Keratinocyte (primary cell): ENCODE measurements at regions not wholly inside any gene's neighbourhood (a gene's known extent, or its start where the extent isn't known, plus 50 kb on each side); places are given as distances from the start of the nearest gene placed in this dataset.

Experiments
- DNase-seq: peaks from one replicate; pipeline ENCODE4 v3.0.0-alpha.2; 2011; ENCODE audit warnings: low read depth, missing footprints, low spot score
- FAIRE-seq: peaks from 2 replicates; lab custom pipeline; 2011; peaks lifted over from hg19 to GRCh38; lab: Jason Lieb, UNC
- H2AFZ ChIP-seq: 2 replicates; pipeline ENCODE4 v1.6.0; 2012; ENCODE audit warnings: low read length, control low read depth, inconsistent platforms; ENCODE audit not compliant: control insufficient read depth
- H3K27ac ChIP-seq: 2 replicates; pipeline ENCODE4 v1.5.1; 2011; ENCODE audit warnings: low read length; ENCODE audit not compliant: control insufficient read depth, insufficient read depth
- H3K27me3 ChIP-seq: 3 replicates; pipeline ENCODE4 v1.6.0; 2011; ENCODE audit warnings: low read length; ENCODE audit not compliant: control insufficient read depth, insufficient read depth; ENCODE audit errors: extremely low read depth
- H3K36me3 ChIP-seq, 2 experiments: 2 replicates in 1 of 2; 3 replicates in 1 of 2; pipeline ENCODE4 v1.5.1; 2011; ENCODE audit warnings: low read length in 2 of 2, mild to moderate bottlenecking in 1 of 2; ENCODE audit not compliant: control insufficient read depth in 2 of 2, insufficient read depth in 2 of 2; ENCODE audit errors: extremely low read depth in 1 of 2
- H3K4me1 ChIP-seq: 3 replicates; pipeline ENCODE4 v1.5.1; 2011; ENCODE audit warnings: low read length; ENCODE audit not compliant: control insufficient read depth, insufficient read depth; ENCODE audit errors: extremely low read depth
- H3K4me2 ChIP-seq: 3 replicates; pipeline ENCODE4 v1.6.0; 2011; ENCODE audit warnings: low read depth, low read length; ENCODE audit not compliant: control insufficient read depth, insufficient read depth; ENCODE audit errors: extremely low read depth
- H3K4me3 ChIP-seq, 3 experiments: fragments of 200-600 bp in 1 of 3; sonication (generic) in 1 of 3; 2 replicates in 2 of 3; 3 replicates in 1 of 3; pipeline ENCODE4 v1.5.1; 2011 to 2016; ENCODE audit warnings: low read length in 3 of 3, mild to moderate bottlenecking in 3 of 3, control low read depth in 2 of 3, inconsistent platforms in 1 of 3, low read depth in 1 of 3, mixed read lengths in 1 of 3, mixed run types in 1 of 3, moderate library complexity in 1 of 3; ENCODE audit not compliant: control insufficient read depth in 2 of 3, insufficient read depth in 2 of 3; ENCODE audit errors: extremely low read depth in 1 of 3
- H3K79me2 ChIP-seq: 2 replicates; pipeline ENCODE4 v1.6.0; 2012; ENCODE audit warnings: low read length; ENCODE audit not compliant: control insufficient read depth, insufficient read depth
- H3K9ac ChIP-seq: 3 replicates; pipeline ENCODE4 v1.6.0; 2011; ENCODE audit warnings: low read length; ENCODE audit not compliant: control insufficient read depth, insufficient read depth; ENCODE audit errors: extremely low read depth
- H3K9me1 ChIP-seq: 3 replicates; pipeline ENCODE4 v1.6.0; 2011; ENCODE audit warnings: low read length; ENCODE audit not compliant: control insufficient read depth, insufficient read depth; ENCODE audit errors: extremely low read depth
- H3K9me3 ChIP-seq: 2 replicates; pipeline ENCODE4 v1.5.1; 2012; ENCODE audit warnings: low read depth, low read length; ENCODE audit not compliant: control insufficient read depth
- H4K20me1 ChIP-seq: 3 replicates; pipeline ENCODE4 v1.6.0; 2011; ENCODE audit warnings: low read length; ENCODE audit not compliant: control insufficient read depth, insufficient read depth; ENCODE audit errors: extremely low read depth
- EZH2 ChIP-seq: IDR thresholded peaks from one replicate; pipeline ENCODE4 v1.6.1; 2012; ENCODE audit warnings: inconsistent platforms, mild to moderate bottlenecking, low read length, moderate library complexity
- dilution Hi-C: fragments of 300-500 bp; cut with MboI; formaldehyde crosslinking; loops from one replicate; pipeline ENCODE4 v1.7.0; 2020; ENCODE audit warnings: low sequenced_read_pairs; ENCODE audit not compliant: extremely low pct_ligation_motif_present
- TF ChIP-seq, protein P1 (sequence below), 3 experiments: IDR thresholded peaks in 1 of 3; conservative IDR thresholded peaks in 1 of 3; optimal IDR thresholded peaks in 1 of 3; 2 replicates in 2 of 3; 3 replicates in 1 of 3; pipeline versions ENCODE3 to v1.5.1; 2011; ENCODE audit warnings: low read length in 3 of 3, mild to moderate bottlenecking in 3 of 3, moderate library complexity in 2 of 3, control low read depth in 1 of 3, inconsistent platforms in 1 of 3; ENCODE audit not compliant: insufficient read depth in 2 of 3; ENCODE audit errors: extremely low read depth in 1 of 3

DNA sequence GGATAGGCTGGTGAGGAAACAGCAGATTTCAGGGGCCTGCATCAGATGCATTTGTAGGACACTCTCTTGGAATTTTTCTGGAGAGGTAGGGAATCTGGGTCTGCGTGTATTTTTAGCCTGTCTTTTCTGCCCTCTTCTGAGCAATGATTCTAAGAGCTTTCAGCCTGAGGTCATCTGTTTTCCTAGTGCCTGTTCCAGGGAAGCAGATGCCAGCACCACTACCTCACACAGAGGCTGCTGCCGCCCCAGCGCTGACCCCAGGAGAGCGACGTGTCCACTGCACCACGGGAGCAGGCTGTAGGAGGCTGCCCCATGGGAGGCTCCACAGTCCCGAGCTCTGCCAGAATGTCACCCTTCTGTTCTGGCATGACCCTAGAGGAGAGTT is 316.5 kb downstream of the CYP26B1 start:
- TF ChIP-seq, protein P1, sequence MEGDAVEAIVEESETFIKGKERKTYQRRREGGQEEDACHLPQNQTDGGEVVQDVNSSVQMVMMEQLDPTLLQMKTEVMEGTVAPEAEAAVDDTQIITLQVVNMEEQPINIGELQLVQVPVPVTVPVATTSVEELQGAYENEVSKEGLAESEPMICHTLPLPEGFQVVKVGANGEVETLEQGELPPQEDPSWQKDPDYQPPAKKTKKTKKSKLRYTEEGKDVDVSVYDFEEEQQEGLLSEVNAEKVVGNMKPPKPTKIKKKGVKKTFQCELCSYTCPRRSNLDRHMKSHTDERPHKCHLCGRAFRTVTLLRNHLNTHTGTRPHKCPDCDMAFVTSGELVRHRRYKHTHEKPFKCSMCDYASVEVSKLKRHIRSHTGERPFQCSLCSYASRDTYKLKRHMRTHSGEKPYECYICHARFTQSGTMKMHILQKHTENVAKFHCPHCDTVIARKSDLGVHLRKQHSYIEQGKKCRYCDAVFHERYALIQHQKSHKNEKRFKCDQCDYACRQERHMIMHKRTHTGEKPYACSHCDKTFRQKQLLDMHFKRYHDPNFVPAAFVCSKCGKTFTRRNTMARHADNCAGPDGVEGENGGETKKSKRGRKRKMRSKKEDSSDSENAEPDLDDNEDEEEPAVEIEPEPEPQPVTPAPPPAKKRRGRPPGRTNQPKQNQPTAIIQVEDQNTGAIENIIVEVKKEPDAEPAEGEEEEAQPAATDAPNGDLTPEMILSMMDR (optimal IDR thresholded peaks at IDR 0.05 in 1 of 3, IDR thresholded peaks at IDR 0.05 in 1 of 3, conservative IDR thresholded peaks at IDR 0.05 in 1 of 3; ENCODE audit: extremely low read depth in 1 of 3, insufficient read depth in 2 of 3, low read length in 3 of 3) = no peak
- no peak for TF ChIP-seq EZH2
- no peak overlapping the region for H3K27ac ChIP-seq
- no peaks in the 10 kb centered on the region for H4K20me1 ChIP-seq
- no peak overlapping the region for H3K4me3 ChIP-seq
- H3K36me3 ChIP-seq = no peaks in the 10 kb centered on the region
- no peak overlapping the region for H3K4me2 ChIP-seq
- H3K27me3 ChIP-seq = peaks cover 10% of the 10 kb centered on the region
- dilution Hi-C loops = no loop called here
- H3K4me1 ChIP-seq = no peaks in the 10 kb centered on the region
- no peaks in the 10 kb centered on the region for H3K9me1 ChIP-seq
- DNase-seq (no peak), FAIRE-seq (no peak)
- H3K79me2 ChIP-seq = no peaks in the 10 kb centered on the region
- no peaks in the 10 kb centered on the region for H3K9me3 ChIP-seq
- H2AFZ ChIP-seq = no peak overlapping the region
- H3K9ac ChIP-seq = no peak overlapping the region

DNA sequence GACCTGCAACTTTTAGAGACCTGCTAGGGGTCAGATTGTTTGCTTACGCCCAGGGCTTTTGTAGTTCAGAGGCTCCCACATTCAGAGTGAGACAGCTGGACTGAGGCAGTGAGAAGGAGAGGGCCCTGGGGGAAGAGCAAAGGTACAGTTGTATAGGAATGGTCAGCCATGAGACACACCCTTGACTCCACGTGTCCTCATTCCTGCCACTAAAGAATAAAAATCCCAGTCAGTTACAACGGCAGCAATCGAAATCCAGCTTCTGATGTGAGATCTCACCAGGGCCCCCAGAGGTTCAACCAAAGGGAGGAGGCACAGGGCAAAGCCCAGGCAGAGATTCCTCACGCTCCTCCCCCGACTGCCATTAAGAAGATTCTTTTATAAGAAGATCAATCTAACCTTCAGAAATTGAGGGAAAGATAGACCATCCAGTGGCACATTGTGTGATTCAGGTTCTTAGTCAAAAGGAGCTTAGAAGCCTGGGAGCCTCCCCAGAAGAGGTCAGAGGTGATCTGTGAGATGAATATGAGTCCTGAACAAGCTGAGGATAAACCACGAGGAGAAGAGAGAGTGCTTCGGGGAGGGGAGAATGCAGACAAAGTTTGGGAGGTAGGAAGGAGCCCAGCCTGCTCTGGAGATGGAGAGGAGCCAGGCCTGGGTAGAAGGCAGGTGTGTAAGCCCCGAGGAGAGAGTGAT is 317.0 kb downstream of the CYP26B1 start:
- Histone ChIP-seq H3K4me2 (no peak overlapping the region), H3K79me2 (no peaks in the 10 kb centered on the region)

More for the DNA sequence above, 317.0 kb downstream of the CYP26B1 start:
- no peaks in the 10 kb centered on the region for H4K20me1 ChIP-seq
- H3K4me3 ChIP-seq = no peak overlapping the region
- dilution Hi-C loops = no loop called here
- DNase-seq (no peak), FAIRE-seq (no peak)
- no peaks in the 10 kb centered on the region for H3K9me1 ChIP-seq
- no peak overlapping the region for H3K9ac ChIP-seq
- peaks cover 10% of the 10 kb centered on the region for H3K27me3 ChIP-seq
- H3K27ac ChIP-seq = no peak overlapping the region
- H2AFZ ChIP-seq = no peak overlapping the region
- no peaks in the 10 kb centered on the region for H3K4me1 ChIP-seq
- no peaks in the 10 kb centered on the region for H3K36me3 ChIP-seq
- no peaks in the 10 kb centered on the region for H3K9me3 ChIP-seq
- TF ChIP-seq EZH2 = no peak
- TF ChIP-seq, protein P1 (optimal IDR thresholded peaks at IDR 0.05 in 1 of 3, IDR thresholded peaks at IDR 0.05 in 1 of 3, conservative IDR thresholded peaks at IDR 0.05 in 1 of 3; ENCODE audit: extremely low read depth in 1 of 3, insufficient read depth in 2 of 3, low read length in 3 of 3) = no peak
